ENCODE measurements at regions not wholly inside any gene's neighbourhood (a gene's known extent, or its start where the extent isn't known, plus 50 kb on each side); places are given as distances from the start of the nearest gene placed in this dataset.
"Not testable (repeated sequence)": the region's sequence is repeated elsewhere in the genome, so short reads cannot be mapped to it uniquely, and the experiment has no call there.

DNA sequence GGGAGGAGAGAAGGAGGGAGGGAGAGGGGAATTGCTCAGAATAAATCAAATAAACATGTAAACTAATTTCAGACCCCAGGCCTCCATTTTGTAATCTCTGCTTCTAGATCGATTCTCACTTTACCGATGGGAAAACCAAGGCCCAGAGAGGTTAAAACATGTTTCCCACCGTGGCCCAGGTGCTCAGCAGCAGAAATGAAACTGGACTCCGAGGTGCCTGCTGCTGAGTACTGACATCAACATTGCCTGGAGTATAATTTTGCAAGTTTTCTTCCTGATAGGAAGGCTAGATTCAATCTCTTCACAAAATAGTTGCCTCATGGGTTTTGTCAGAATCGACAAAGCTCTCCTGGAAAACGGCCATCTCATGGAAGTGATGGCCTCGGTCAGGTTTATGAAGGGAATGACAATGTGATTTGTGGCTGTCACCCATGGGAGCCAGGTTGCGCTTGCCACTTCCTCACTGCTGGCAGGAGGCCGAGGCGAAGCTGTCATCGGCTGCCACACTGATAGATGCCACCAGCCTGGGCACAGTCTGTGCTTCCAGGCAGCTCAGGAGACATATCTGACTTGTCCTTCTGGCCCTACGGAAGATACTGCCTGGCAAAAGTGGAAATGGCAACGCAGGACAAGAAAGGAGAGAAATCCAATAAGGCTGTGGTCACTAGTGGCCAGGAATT, 133.1 kb upstream of the LRRN1 start:
- H3K27ac ChIP-seq: no peak overlapping the region
- TF ChIP-seq ZFX (IDR thresholded peaks at IDR 0.05): no peak
- TF ChIP-seq, protein P1, sequence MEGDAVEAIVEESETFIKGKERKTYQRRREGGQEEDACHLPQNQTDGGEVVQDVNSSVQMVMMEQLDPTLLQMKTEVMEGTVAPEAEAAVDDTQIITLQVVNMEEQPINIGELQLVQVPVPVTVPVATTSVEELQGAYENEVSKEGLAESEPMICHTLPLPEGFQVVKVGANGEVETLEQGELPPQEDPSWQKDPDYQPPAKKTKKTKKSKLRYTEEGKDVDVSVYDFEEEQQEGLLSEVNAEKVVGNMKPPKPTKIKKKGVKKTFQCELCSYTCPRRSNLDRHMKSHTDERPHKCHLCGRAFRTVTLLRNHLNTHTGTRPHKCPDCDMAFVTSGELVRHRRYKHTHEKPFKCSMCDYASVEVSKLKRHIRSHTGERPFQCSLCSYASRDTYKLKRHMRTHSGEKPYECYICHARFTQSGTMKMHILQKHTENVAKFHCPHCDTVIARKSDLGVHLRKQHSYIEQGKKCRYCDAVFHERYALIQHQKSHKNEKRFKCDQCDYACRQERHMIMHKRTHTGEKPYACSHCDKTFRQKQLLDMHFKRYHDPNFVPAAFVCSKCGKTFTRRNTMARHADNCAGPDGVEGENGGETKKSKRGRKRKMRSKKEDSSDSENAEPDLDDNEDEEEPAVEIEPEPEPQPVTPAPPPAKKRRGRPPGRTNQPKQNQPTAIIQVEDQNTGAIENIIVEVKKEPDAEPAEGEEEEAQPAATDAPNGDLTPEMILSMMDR (conservative IDR thresholded peaks at IDR 0.05): no peak

DNA sequence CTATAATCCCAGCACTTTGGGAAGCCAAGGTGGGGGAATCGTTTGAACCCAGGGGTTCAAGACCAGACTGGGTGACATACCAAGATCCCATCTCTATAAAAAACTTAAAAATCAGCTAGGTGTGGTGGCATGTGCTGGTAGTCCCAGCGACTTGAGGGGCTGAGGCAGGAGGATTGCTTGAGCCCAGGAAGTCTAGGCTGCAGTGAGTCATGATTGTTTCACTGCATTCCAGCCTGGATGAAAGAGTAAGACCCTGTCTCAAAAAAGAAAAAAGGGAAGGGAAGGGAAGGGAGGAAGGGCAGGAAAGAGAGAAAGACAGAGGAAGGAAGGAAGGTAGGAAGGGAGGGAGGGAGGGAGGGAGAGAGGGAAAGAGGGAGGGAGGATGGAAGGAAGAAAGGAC, 133.7 kb upstream of the LRRN1 start:
- TF ChIP-seq, protein P1 (conservative IDR thresholded peaks at IDR 0.05): no peak
- TF ChIP-seq ZFX (IDR thresholded peaks at IDR 0.05): no peak

DNA sequence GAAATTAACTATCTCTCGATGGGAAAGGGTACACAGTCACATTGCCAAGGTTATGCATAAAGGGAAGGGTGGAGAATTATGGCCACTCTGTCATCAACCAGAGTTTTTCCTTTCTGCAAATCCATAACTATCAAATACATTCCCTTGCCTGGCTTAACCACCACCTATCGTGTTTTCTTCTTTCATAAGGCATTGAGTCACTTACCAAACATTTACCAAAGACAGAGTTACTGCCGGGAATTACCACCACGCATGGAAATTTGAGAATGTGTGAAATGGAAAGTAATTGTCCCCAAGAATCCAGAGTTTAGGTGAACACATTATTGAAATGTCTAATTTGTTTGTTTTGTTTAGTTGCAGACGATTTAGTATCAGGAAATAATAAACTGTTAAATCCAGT, 134.3 kb upstream of the LRRN1 start:
- no peak overlapping the region for H3K27ac ChIP-seq
- no peak for TF ChIP-seq ZFX (IDR thresholded peaks at IDR 0.05)
- TF ChIP-seq, protein P1 (conservative IDR thresholded peaks at IDR 0.05): no peak

More for the DNA sequence above, 133.7 kb upstream of the LRRN1 start:
- H3K27ac ChIP-seq: no peak overlapping the region

DNA sequence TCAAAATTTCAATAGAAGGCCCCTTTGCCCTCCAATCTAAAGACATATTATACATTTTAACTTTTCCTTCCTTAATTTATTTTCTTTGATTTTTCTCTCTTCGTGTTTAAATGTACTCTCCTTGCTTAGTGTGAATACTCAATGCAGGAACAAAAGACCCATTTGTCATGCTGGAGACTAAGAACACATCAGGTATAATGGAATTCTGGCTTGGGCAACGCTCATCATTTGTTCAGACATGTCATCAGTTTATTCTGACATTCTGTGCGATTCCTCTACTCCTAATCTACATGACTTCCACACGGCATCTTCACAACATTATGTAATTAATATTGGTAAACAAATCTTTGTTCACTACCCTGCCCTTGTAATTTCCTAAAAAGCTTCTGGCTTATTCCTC, 136.6 kb upstream of the LRRN1 start:
- TF ChIP-seq ZFX (IDR thresholded peaks at IDR 0.05): no peak
- TF ChIP-seq, protein P1 (conservative IDR thresholded peaks at IDR 0.05): no peak
- no peak overlapping the region for H3K27ac ChIP-seq

DNA sequence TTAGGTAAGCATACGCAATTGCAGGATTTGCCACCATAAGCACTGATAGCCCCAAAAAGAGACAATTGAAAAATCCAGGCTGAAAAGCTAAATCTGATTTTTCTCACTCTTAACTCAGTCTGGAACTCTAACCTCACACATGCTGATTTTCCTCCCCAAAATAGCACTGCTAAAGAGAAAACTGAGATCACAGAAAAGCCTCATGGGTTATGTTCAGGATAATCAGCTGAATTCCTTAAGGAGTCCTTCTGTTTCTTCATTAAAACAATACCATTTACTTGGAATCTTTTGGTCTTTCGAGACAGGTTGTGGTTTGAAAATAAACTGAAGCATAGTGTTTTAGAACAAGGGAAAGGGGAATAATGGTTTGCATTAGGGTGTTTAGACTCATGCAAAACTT, 144.3 kb upstream of the LRRN1 start:
- H3K27ac ChIP-seq: no peak overlapping the region
- TF ChIP-seq, protein P1 (conservative IDR thresholded peaks at IDR 0.05): no peak
- TF ChIP-seq ZFX (IDR thresholded peaks at IDR 0.05): no peak

DNA sequence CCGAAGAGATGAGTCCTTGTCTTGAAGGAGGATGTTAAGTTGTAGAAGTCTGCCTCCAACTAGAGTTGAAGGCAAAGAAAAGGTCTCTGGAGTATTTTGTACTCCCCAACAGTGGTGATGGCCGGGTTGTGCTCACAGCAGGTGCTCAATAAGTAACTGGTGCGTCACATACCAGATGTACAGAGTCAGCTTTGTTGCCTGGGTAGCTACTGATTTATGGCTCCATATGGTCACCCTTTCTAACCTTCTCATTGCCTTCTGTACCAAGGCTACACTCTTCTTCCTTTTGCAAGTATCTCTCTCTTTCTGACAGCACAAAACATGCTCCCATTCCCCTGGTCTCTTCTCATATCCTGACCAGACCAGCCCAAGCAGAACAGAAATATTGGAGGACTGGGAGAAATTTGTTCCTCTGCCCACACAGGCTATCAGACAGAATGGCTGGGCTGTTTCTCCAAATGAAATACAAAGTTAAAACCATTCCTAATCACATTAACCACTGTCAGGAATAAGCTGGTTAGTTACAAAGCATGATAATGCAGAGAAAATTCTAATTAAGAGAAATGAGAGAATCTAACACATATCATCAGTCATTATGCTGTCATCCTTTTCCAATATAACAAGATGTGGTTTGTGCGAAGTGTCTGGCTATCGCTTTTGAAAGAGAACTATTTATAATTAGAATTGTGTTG, 150.1 kb upstream of the LRRN1 start:
- no peak overlapping the region for H3K27ac ChIP-seq
- TF ChIP-seq ZFX (IDR thresholded peaks at IDR 0.05): no peak
- TF ChIP-seq, protein P1 (conservative IDR thresholded peaks at IDR 0.05): no peak

DNA sequence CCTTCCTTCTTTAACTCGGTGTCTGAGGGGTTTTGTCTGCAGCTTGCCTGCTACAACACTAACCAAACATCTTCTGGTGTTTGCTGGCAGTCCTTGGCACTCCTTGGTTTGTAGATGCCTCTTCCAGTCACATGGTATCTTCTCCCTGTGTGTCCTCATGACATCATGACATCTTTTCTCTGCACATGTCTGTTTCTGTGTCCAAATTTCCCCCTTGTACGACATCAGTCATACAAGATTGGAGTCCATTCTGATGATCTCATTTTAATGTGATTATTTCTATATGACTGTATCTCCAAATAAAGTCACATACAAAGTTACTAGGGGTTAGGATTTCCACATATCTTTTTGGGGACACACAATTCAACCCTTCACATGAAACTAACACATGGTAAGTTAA, 152.3 kb upstream of the LRRN1 start:
- no peak overlapping the region for H3K27ac ChIP-seq
- no peak for TF ChIP-seq ZFX (IDR thresholded peaks at IDR 0.05)
- TF ChIP-seq, protein P1 (conservative IDR thresholded peaks at IDR 0.05): no peak

DNA sequence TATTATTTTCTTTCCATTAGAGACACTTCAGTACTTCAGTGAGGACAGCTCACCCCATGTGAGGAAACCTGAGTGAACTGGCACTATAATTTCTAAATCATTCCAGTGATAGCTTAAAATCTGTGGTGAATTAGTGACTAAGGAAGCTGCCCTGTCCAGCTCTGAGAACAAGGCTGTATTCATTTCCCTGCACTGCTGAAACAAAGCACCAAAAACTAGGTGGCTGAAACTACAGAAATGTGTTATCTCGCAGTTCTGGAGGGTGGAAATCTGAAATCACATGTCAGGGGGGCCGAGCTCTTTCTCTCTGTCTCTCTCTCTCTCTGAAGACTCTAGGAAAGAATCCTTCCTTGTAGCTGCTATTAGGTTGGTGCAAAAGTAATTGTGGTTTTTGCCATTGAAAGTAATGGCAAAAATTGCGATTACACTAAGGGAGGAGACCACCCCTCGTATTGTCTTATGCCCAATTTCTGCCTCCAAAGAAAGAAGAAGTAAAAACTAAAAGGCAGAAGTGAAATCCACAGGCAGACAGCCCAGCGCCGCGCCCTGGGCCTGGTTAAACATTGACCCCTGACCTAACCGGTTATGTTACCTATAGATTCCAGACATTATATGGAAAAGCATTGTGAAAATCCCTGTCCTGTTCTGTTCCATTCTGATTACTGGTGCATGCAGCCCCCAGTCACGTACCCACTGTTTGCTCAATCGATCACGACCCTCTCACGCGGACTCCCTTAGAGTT, 153.0 kb upstream of the LRRN1 start:
- H3K27ac ChIP-seq: not testable (repeated sequence)

Measured in C4-2B (cell line).